ENCODE measurements at regions not wholly inside any gene's neighbourhood (a gene's known extent, or its start where the extent isn't known, plus 50 kb on each side); places are given as distances from the start of the nearest gene placed in this dataset.

GRCh38 chr4:60890743-60891142 is 309.4 kb upstream of the ADGRL3 start:
- ATAC-seq = no peak
- intact Hi-C loops (cut with DNase I) = no loop called here

GRCh38 chr4:60891947-60892346 is 308.2 kb upstream of the ADGRL3 start:
- DNase-seq (no peak), ATAC-seq (no peak)
- no peaks in the 10 kb centered on the region for H3K36me3 ChIP-seq
- H3K4me1 ChIP-seq = no peaks in the 10 kb centered on the region
- intact Hi-C loops (cut with DNase I) = no loop called here
- H3K9me3 ChIP-seq = peaks cover 0 to 5% (median 0%) of the 10 kb centered on the region in 12 donors
- TF ChIP-seq CTCF (IDR thresholded peaks at IDR 0.05) = no peak
- no peak for TF ChIP-seq POLR2A (IDR thresholded peaks at IDR 0.05)
- no peaks in the 10 kb centered on the region for H3K27me3 ChIP-seq
- H3K4me3 ChIP-seq = no peak overlapping the region
- H3K27ac ChIP-seq = no peak overlapping the region

More at GRCh38 chr4:60890743-60891142, 309.4 kb upstream of the ADGRL3 start:
- DNase-seq = no peak
- Histone ChIP-seq H3K9me3 (peaks cover 0 to 5% (median 0%) of the 10 kb centered on the region in 12 donors), H3K36me3 (no peaks in the 10 kb centered on the region), H3K27ac (no peak overlapping the region), H3K4me3 (no peak overlapping the region), H3K4me1 (no peaks in the 10 kb centered on the region), H3K27me3 (no peaks in the 10 kb centered on the region)
- TF ChIP-seq CTCF (IDR thresholded peaks at IDR 0.05) = no peak
- TF ChIP-seq POLR2A (IDR thresholded peaks at IDR 0.05) = no peak
- 75 to 82% (median 78%) methylated on average over 2 of the region's 2 CpGs for WGBS, 4 donors

DNA sequence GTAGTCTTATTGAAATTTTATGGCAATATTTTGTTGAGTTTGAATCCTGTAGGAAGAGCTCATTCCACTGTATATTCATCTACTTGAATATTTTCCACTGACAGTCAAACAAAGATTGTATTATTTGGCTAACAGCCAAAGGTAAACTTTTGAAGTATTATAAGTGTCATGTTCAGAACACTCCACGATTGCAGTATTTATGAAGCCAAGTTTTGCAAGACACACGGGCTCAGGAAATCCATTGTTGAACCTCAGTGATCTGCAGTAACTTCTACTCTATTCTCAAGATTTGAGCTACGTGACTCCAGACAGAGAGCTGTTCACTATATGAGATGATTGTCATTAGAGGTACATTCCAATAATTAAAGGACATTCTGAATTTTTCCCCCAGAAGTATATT is 302.7 kb upstream of the ADGRL3 start:
- WGBS, 4 donors = 19 to 37% (median 26%) methylated on average over 3 of the region's 3 CpGs

GRCh38 chr4:60905162-60905561 is 295.0 kb upstream of the ADGRL3 start:
- Histone ChIP-seq H3K4me3 (no peak overlapping the region), H3K9me3 (peaks cover 0 to 2% (median 0%) of the 10 kb centered on the region in 12 donors), H3K27ac (no peak overlapping the region), H3K36me3 (no peaks in the 10 kb centered on the region), H3K4me1 (no peaks in the 10 kb centered on the region), H3K27me3 (no peaks in the 10 kb centered on the region)
- intact Hi-C loops (cut with DNase I) = loop anchor here in 1 of 10 donors (5.0 kb wide), 1 partner anchor 567 kb away; no protein-coding TSS in a partner anchor
- WGBS, 4 donors = 88 to 95% (median 91%) methylated on average over 4 of the region's 4 CpGs
- DNase-seq (no peak), ATAC-seq (no peak)
- no peak for TF ChIP-seq POLR2A (IDR thresholded peaks at IDR 0.05)
- TF ChIP-seq CTCF (IDR thresholded peaks at IDR 0.05) = no peak

More for the DNA sequence above, 302.7 kb upstream of the ADGRL3 start:
- H3K9me3 ChIP-seq = no peaks in the 10 kb centered on the region
- no peak overlapping the region for H3K4me3 ChIP-seq
- ATAC-seq = no peak
- TF ChIP-seq CTCF (IDR thresholded peaks at IDR 0.05) = no peak
- no peak for TF ChIP-seq POLR2A (IDR thresholded peaks at IDR 0.05)
- H3K27ac ChIP-seq = no peak overlapping the region
- H3K4me1 ChIP-seq = peaks cover 0 to 6% (median 0%) of the 10 kb centered on the region in 12 donors
- no peaks in the 10 kb centered on the region for H3K27me3 ChIP-seq
- intact Hi-C loops (cut with DNase I) = no loop called here
- no peaks in the 10 kb centered on the region for H3K36me3 ChIP-seq
- DNase-seq = no peak

Data from heart left ventricle (tissue), 16 donors.